Endodermal cell (in vitro differentiated cells): ENCODE measurements at regions not wholly inside any gene's neighbourhood (a gene's known extent, or its start where the extent isn't known, plus 50 kb on each side); places are given as distances from the start of the nearest gene placed in this dataset.
A peak's percentile ranks its signal among the peaks of the same experiment; 100 is the strongest.
"Not testable (repeated sequence)": the region's sequence is repeated elsewhere in the genome, so short reads cannot be mapped to it uniquely, and the experiment has no call there.

ENCODE experiments used
- DNase-seq: peaks from one replicate; pipeline ENCODE4 v3.0.0-alpha.2; 2017
- H3K27ac ChIP-seq: 2 replicates; pipeline ENCODE4 v1.5.1; 2013; ENCODE audit warnings: mild to moderate bottlenecking, low read depth, low read length, moderate library complexity
- H3K27me3 ChIP-seq: 2 replicates; pipeline ENCODE4 v1.6.1; 2013; ENCODE audit warnings: mild to moderate bottlenecking, low read length, moderate library complexity; ENCODE audit not compliant: insufficient read depth, control insufficient read depth, poor library complexity, severe bottlenecking
- H3K36me3 ChIP-seq: 2 replicates; pipeline ENCODE4 v1.7.0; 2013; ENCODE audit warnings: mild to moderate bottlenecking, low read length, moderate library complexity; ENCODE audit not compliant: control insufficient read depth, insufficient read depth
- H3K4me1 ChIP-seq: one replicate; pipeline ENCODE4 v1.7.0; 2013; ENCODE audit warnings: low read length; ENCODE audit not compliant: control insufficient read depth, insufficient read depth
- H3K4me3 ChIP-seq: 2 replicates; pipeline ENCODE4 v1.5.1; 2013; ENCODE audit warnings: mild to moderate bottlenecking, low read length, moderate library complexity
- H3K9ac ChIP-seq: 2 replicates; pipeline ENCODE4 v1.6.1; 2013; ENCODE audit warnings: mild to moderate bottlenecking, low read length, moderate library complexity; ENCODE audit not compliant: poor library complexity, severe bottlenecking; ENCODE audit errors: extremely low read depth
- H3K9me3 ChIP-seq: 2 replicates; pipeline ENCODE4 v1.6.1; 2013; ENCODE audit warnings: mild to moderate bottlenecking, low read length, moderate library complexity; ENCODE audit not compliant: control insufficient read depth
- H3K27ac Mint-ChIP-seq: 2 replicates; pipeline ENCODE4 v1.8.0; 2020; ENCODE audit warnings: mixed read lengths
- H3K27me3 Mint-ChIP-seq: 2 replicates; pipeline ENCODE4 v1.8.0; 2021; ENCODE audit warnings: mild to moderate bottlenecking, mixed read lengths; ENCODE audit not compliant: insufficient read depth
- H3K36me3 Mint-ChIP-seq: 2 replicates; pipeline ENCODE4 v1.8.0; 2020; ENCODE audit warnings: low read depth, mixed read lengths
- H3K4me1 Mint-ChIP-seq: 2 replicates; pipeline ENCODE4 v1.8.0; 2020; ENCODE audit warnings: mixed read lengths
- H3K4me3 Mint-ChIP-seq: 2 replicates; pipeline ENCODE4 v1.8.0; 2020; ENCODE audit warnings: mild to moderate bottlenecking, moderate library complexity, mixed read lengths
- H3K9me3 Mint-ChIP-seq: 2 replicates; pipeline ENCODE4 v1.8.0; 2020; ENCODE audit warnings: mild to moderate bottlenecking, mixed read lengths
- WGBS, 2 experiments: methylation state at CpG; one replicate each; pipeline versions ENCODE4 v1.1.5 to v1.1.7; 2013; ENCODE audit warnings: missing lambda C conversion rate in 2 of 2, mixed read lengths in 1 of 2; ENCODE audit not compliant: insufficient coverage in 1 of 2, insufficient read length in 1 of 2; 5-methylcytosine and 5-hydroxymethylcytosine counted together
- TF ChIP-seq, protein P1 (sequence below): fragments of 200-600 bp; sonication (generic); conservative IDR thresholded peaks from 2 replicates; pipeline ENCODE4 v1.5.0; 2021; ENCODE audit warnings: antibody characterized with exemption, mild to moderate bottlenecking

DNA sequence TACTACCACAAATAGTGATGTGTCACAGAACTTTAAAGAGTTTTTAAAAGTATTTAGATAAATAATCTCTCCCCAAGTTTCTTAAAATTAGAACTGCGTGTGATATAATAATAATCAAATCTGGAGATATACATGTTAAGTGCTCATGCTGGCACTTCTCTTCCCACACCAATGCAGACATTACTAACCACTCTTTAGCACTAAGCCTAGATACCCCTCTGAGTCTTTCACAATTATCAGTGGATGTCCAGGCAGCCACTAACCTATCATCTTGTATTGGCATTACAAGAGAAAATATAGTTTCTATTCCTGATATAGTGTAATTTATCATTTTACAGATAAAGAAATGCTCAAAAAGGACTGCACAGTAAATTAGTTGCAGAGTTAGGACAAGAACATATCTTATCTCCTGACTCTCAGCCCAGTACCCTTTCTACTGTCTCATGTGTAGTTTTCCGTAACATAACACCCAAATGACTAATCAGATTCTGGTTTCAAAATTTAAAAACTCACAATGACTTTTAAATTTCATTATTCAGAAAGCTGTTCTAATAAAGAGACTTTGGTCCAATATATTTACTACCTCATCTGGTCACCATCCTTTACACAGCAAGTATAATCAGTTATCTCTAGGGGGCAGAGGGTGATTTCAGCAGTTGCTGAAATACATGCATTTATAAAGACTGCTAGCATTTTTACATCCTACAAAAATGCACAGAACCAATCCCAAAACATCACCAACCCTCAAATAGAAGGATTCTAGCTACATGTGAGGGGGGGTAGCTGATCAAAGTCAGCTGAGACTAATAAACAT lies 215.5 kb upstream of the MCHR2 start:
- 96% methylated on average over 2 of the region's 2 CpGs; no CpG with 5 or more reads in 1 of the 2 experiments for WGBS, 2 experiments
- Mint-ChIP-seq H3K4me3 (no peak overlapping the region), H3K4me1 (peaks cover 20% of the 10 kb centered on the region)

DNA sequence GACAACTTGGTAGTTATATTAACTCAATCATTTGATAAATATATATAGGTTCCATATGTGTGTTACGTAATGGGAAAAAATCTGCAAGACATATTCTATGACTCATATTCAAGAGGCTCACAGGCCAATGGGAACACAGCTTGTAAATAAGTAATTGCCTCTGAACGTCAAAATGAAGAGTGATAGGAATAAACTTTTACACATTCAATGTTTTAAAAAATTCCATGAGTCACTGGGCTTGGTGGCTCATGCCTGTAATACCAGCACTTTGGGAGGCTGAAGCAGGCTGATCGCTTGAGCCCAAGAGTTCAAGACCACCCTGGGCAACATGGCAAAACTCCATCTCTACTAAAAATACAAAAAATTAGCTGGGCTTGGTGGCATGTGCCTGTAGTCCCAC lies 209.4 kb upstream of the MCHR2 start:
- no peaks in the 10 kb centered on the region for H3K9me3 ChIP-seq
- H3K4me3 ChIP-seq, result no peak overlapping the region
- H3K9me3 Mint-ChIP-seq, result peaks cover 8% of the 10 kb centered on the region
- no peaks in the 10 kb centered on the region for H3K27me3 Mint-ChIP-seq
- DNase-seq, result no peak
- no peaks in the 10 kb centered on the region for H3K27me3 ChIP-seq
- H3K4me3 Mint-ChIP-seq, result no peak overlapping the region
- no peak overlapping the region for H3K27ac ChIP-seq
- H3K36me3 ChIP-seq, result no peaks in the 10 kb centered on the region
- no peak overlapping the region for H3K27ac Mint-ChIP-seq
- H3K4me1 Mint-ChIP-seq, result no peaks in the 10 kb centered on the region
- TF ChIP-seq, protein P1, sequence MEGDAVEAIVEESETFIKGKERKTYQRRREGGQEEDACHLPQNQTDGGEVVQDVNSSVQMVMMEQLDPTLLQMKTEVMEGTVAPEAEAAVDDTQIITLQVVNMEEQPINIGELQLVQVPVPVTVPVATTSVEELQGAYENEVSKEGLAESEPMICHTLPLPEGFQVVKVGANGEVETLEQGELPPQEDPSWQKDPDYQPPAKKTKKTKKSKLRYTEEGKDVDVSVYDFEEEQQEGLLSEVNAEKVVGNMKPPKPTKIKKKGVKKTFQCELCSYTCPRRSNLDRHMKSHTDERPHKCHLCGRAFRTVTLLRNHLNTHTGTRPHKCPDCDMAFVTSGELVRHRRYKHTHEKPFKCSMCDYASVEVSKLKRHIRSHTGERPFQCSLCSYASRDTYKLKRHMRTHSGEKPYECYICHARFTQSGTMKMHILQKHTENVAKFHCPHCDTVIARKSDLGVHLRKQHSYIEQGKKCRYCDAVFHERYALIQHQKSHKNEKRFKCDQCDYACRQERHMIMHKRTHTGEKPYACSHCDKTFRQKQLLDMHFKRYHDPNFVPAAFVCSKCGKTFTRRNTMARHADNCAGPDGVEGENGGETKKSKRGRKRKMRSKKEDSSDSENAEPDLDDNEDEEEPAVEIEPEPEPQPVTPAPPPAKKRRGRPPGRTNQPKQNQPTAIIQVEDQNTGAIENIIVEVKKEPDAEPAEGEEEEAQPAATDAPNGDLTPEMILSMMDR, result no peak
- no peaks in the 10 kb centered on the region for H3K36me3 Mint-ChIP-seq
- WGBS, 2 experiments, result 88 to 92% methylated on average over 1 to 3 of the region's 3 CpGs
- no peaks in the 10 kb centered on the region for H3K4me1 ChIP-seq
- no peak overlapping the region for H3K9ac ChIP-seq

More for the DNA sequence above, 215.5 kb upstream of the MCHR2 start:
- no peaks in the 10 kb centered on the region for H3K4me1 ChIP-seq
- H3K4me3 ChIP-seq, result no peak overlapping the region
- H3K9ac ChIP-seq, result no peak overlapping the region
- Mint-ChIP-seq H3K27me3 (no peaks in the 10 kb centered on the region), H3K27ac (no peak overlapping the region), H3K9me3 (no peaks in the 10 kb centered on the region), H3K36me3 (no peaks in the 10 kb centered on the region)
- H3K36me3 ChIP-seq, result no peaks in the 10 kb centered on the region
- no peak for DNase-seq
- TF ChIP-seq, protein P1, result no peak
- no peaks in the 10 kb centered on the region for H3K9me3 ChIP-seq
- no peak overlapping the region for H3K27ac ChIP-seq
- H3K27me3 ChIP-seq, result no peaks in the 10 kb centered on the region

DNA sequence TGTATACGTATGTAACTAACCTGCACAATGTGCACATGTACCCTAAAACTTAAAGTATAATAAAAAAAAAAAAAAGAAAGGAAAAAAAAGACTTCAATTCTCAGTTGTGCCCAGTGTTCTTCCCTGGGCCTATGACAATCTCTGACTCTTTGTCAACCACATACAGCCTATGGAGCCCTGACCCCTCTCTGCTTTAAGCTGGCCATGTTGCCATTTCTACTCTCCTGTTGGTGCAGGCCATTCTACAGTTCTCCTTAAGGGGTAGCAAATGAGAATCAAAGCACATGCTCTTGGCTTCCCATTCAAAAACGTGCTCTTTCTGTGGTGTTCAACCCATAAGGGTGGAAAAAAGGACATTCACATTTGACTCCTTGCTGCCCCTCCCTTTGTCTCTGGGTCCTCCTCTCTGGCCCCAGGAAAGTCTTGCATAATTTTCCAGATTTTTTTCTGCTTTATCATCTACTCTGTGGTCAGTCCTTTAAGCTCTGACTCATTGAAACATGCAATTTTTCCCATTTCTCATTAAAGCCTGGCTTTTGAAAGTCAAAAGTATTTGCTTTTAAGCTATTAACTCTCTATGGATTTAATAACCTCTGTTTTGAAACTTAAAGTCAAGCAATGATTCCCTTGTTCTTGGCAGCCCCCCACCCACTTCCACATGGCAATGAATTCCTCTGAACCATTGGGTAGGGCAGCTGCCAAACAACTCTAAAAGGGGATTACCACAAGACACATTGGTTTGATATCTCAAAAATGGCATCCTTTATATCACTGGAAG lies 208.6 kb upstream of the MCHR2 start:
- H3K4me3 Mint-ChIP-seq, result no peak overlapping the region
- WGBS, 2 experiments, result 70 to 71% methylated on average over 1 of the region's 2 CpGs

DNA sequence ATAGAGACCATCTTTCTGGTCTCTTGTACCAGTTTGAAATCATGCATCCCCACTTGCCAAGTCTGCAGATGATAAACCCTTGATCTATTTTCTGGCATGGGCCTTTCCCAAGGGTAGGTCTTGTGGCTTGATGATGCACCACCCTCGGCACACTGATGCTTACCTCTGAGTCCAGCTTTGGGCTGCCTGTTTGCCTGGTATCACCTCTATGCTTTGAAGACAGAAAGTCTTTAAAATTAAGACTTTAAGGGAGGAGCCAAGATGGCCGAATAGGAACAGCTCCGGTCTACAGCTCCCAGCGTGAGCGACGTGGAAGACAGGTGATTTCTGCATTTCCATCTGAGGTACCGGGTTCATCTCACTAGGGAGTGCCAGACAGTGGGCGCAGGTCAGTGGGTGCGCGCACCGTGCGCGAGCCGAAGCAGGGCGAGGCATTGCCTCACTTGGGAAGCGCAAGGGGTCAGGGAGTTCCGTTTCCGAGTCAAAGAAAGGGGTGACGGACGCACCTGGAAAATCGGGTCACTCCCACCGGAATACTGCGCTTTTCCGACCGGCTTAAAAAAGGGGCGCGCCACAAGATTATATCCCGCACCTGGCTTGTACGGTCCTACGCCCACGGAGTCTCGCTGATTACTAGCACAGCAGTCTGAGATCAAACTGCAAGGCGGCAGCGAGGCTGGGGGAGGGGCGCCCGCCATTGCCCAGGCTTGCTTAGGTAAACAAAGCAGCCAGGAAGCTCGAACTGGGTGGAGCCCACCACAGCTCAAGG lies 202.4 kb upstream of the MCHR2 start:
- WGBS, 2 experiments, result 90 to 95% methylated on average over 13 to 26 of the region's 37 CpGs
- H3K36me3 ChIP-seq, H3K27me3 ChIP-seq, H3K36me3 Mint-ChIP-seq, H3K4me1 ChIP-seq, H3K9me3 Mint-ChIP-seq, H3K4me1 Mint-ChIP-seq, H3K9ac ChIP-seq, H3K4me3 ChIP-seq, H3K9me3 ChIP-seq, H3K27ac ChIP-seq, H3K27me3 Mint-ChIP-seq: not testable (repeated sequence)
- DNase-seq, result peak; percentile 62
- peak overlapping the region; percentile 57 for H3K4me3 Mint-ChIP-seq
- H3K27ac Mint-ChIP-seq, result peak overlapping the region; percentile 91

More for the DNA sequence above, 208.6 kb upstream of the MCHR2 start:
- H3K4me1 Mint-ChIP-seq, result no peaks in the 10 kb centered on the region
- Histone ChIP-seq H3K4me3 (no peak overlapping the region), H3K9me3 (no peaks in the 10 kb centered on the region), H3K36me3 (no peaks in the 10 kb centered on the region), H3K9ac (no peak overlapping the region), H3K4me1 (no peaks in the 10 kb centered on the region), H3K27me3 (no peaks in the 10 kb centered on the region), H3K27ac (no peak overlapping the region)
- no peaks in the 10 kb centered on the region for H3K36me3 Mint-ChIP-seq
- H3K9me3 Mint-ChIP-seq, result peaks cover 8% of the 10 kb centered on the region
- H3K27ac Mint-ChIP-seq, result no peak overlapping the region
- no peaks in the 10 kb centered on the region for H3K27me3 Mint-ChIP-seq
- no peak for DNase-seq
- TF ChIP-seq, protein P1, result no peak
